ENCODE measurements at regions not wholly inside any gene's neighbourhood (a gene's known extent, or its start where the extent isn't known, plus 50 kb on each side); places are given as distances from the start of the nearest gene placed in this dataset.

GRCh38 chr9:726005-726404, 115.5 kb upstream of the DMRT1 start:
- no peak overlapping the region for H3K4me2 ChIP-seq (ENCODE audit: low read length)
- no peak overlapping the region for H2AK5ac ChIP-seq (ENCODE audit: low read length)
- no peak overlapping the region for H3K23ac ChIP-seq (ENCODE audit: low read length)
- no peak overlapping the region for H3K14ac ChIP-seq (ENCODE audit: low read length)
- no peak overlapping the region for H3K4ac ChIP-seq (ENCODE audit: low read depth, low read length)
- peaks cover 12 to 23% of the 10 kb centered on the region in 2 experiments for H3K4me1 ChIP-seq (ENCODE audit: control insufficient read depth in 1 of 2, insufficient read depth in 2 of 2, low read length in 2 of 2)
- H4K12ac ChIP-seq (ENCODE audit: low read depth, low read length): no peak overlapping the region
- no peak overlapping the region for H3K9ac ChIP-seq (ENCODE audit: low read length)
- H3K27me3 ChIP-seq (ENCODE audit: insufficient read depth, low read length): no peaks in the 10 kb centered on the region
- H3K9me3 ChIP-seq (ENCODE audit: insufficient read depth, low read depth, low read length): no peaks in the 10 kb centered on the region
- H4K8ac ChIP-seq (ENCODE audit: low read depth, low read length): no peak overlapping the region
- H3K36me3 ChIP-seq (ENCODE audit: control insufficient read depth in 1 of 2, insufficient read depth in 2 of 2, low read length in 2 of 2): peaks cover 16 to 36% of the 10 kb centered on the region in 2 experiments
- no peak overlapping the region for H2BK12ac ChIP-seq (ENCODE audit: low read length)
- H4K91ac ChIP-seq (ENCODE audit: low read depth, low read length): peak overlapping the region; percentile 33
- H2AFZ ChIP-seq (ENCODE audit: insufficient read depth, low read length, poor library complexity): no peak overlapping the region
- H3K4me3 ChIP-seq (ENCODE audit: low read depth, low read length): no peak overlapping the region
- H2BK120ac ChIP-seq (ENCODE audit: insufficient read depth, low read length, poor library complexity): no peak overlapping the region
- H3K27ac ChIP-seq (ENCODE audit: low read depth, low read length): peak overlapping the region; percentile 1
- H3K79me1 ChIP-seq (ENCODE audit: low read length): peaks cover 17% of the 10 kb centered on the region
- peak overlapping the region; percentile 23 for H3K18ac ChIP-seq (ENCODE audit: low read length)
- WGBS (ENCODE audit: extremely low coverage, insufficient coverage, insufficient read length): no CpG with 5 or more reads among the region's 4 CpGs
- no peak for DNase-seq
- H3K79me2 ChIP-seq (ENCODE audit: control insufficient read depth, insufficient read depth, low read length, poor library complexity): peaks cover 4% of the 10 kb centered on the region
- H2BK5ac ChIP-seq (ENCODE audit: low read depth, low read length, poor library complexity): no peak overlapping the region

GRCh38 chr9:727767-728166, 113.7 kb upstream of the DMRT1 start:
- no peak overlapping the region for H3K4me3 ChIP-seq (ENCODE audit: low read depth, low read length)
- no peak overlapping the region for H2BK120ac ChIP-seq (ENCODE audit: insufficient read depth, low read length, poor library complexity)
- H3K4me1 ChIP-seq (ENCODE audit: control insufficient read depth in 1 of 2, insufficient read depth in 2 of 2, low read length in 2 of 2): peaks cover 12 to 20% of the 10 kb centered on the region in 2 experiments
- H3K4me2 ChIP-seq (ENCODE audit: low read length): no peak overlapping the region
- H3K27ac ChIP-seq (ENCODE audit: low read depth, low read length): peak overlapping the region; percentile 63
- DNase-seq: peak; percentile 15 to 72
- no peak overlapping the region for H3K14ac ChIP-seq (ENCODE audit: low read length)
- no peaks in the 10 kb centered on the region for H3K27me3 ChIP-seq (ENCODE audit: insufficient read depth, low read length)
- no peak overlapping the region for H2AK5ac ChIP-seq (ENCODE audit: low read length)
- peaks cover 15% of the 10 kb centered on the region for H3K79me1 ChIP-seq (ENCODE audit: low read length)
- no peak overlapping the region for H4K8ac ChIP-seq (ENCODE audit: low read depth, low read length)
- H2AFZ ChIP-seq (ENCODE audit: insufficient read depth, low read length, poor library complexity): no peak overlapping the region
- no peak overlapping the region for H2BK12ac ChIP-seq (ENCODE audit: low read length)
- no peak overlapping the region for H3K9ac ChIP-seq (ENCODE audit: low read length)
- no peak overlapping the region for H4K12ac ChIP-seq (ENCODE audit: low read depth, low read length)
- no peak overlapping the region for H2BK5ac ChIP-seq (ENCODE audit: low read depth, low read length, poor library complexity)
- H3K9me3 ChIP-seq (ENCODE audit: insufficient read depth, low read depth, low read length): no peaks in the 10 kb centered on the region
- peak overlapping the region; percentile 93 for H4K91ac ChIP-seq (ENCODE audit: low read depth, low read length)
- peaks cover 20 to 39% of the 10 kb centered on the region in 2 experiments for H3K36me3 ChIP-seq (ENCODE audit: control insufficient read depth in 1 of 2, insufficient read depth in 2 of 2, low read length in 2 of 2)
- H3K23ac ChIP-seq (ENCODE audit: low read length): no peak overlapping the region
- no CpG with 5 or more reads among the region's 1 CpG for WGBS (ENCODE audit: extremely low coverage, insufficient coverage, insufficient read length)
- H3K4ac ChIP-seq (ENCODE audit: low read depth, low read length): peak overlapping the region; percentile 95
- H3K18ac ChIP-seq (ENCODE audit: low read length): no peak overlapping the region
- peaks cover 4% of the 10 kb centered on the region for H3K79me2 ChIP-seq (ENCODE audit: control insufficient read depth, insufficient read depth, low read length, poor library complexity)

- no peak overlapping the region for H2AFZ ChIP-seq (ENCODE audit: insufficient read depth, low read length, poor library complexity)
- peak overlapping the region; percentile 63 for H3K27ac ChIP-seq (ENCODE audit: low read depth, low read length)
- H3K36me3 ChIP-seq (ENCODE audit: control insufficient read depth in 1 of 2, insufficient read depth in 2 of 2, low read length in 2 of 2): peaks cover 22 to 35% of the 10 kb centered on the region in 2 experiments
- no peak for DNase-seq
- peak overlapping the region; percentile 71 for H3K14ac ChIP-seq (ENCODE audit: low read length)
- H3K9ac ChIP-seq (ENCODE audit: low read length): no peak overlapping the region
- H3K79me1 ChIP-seq (ENCODE audit: low read length): peaks cover 14% of the 10 kb centered on the region
- peak overlapping the region; percentile 86 for H3K18ac ChIP-seq (ENCODE audit: low read length)
- H4K91ac ChIP-seq (ENCODE audit: low read depth, low read length): peak overlapping the region; percentile 93
- H2BK5ac ChIP-seq (ENCODE audit: low read depth, low read length, poor library complexity): peak overlapping the region; percentile 52
- peak overlapping the region; percentile 54 for H2BK12ac ChIP-seq (ENCODE audit: low read length)
- no peak overlapping the region for H3K4me3 ChIP-seq (ENCODE audit: low read depth, low read length)
- peaks cover 4% of the 10 kb centered on the region for H3K79me2 ChIP-seq (ENCODE audit: control insufficient read depth, insufficient read depth, low read length, poor library complexity)
- H2BK120ac ChIP-seq (ENCODE audit: insufficient read depth, low read length, poor library complexity): peak overlapping the region; percentile 53
- H3K23ac ChIP-seq (ENCODE audit: low read length): no peak overlapping the region
- no peak overlapping the region for H3K4me2 ChIP-seq (ENCODE audit: low read length)
- H4K8ac ChIP-seq (ENCODE audit: low read depth, low read length): peak overlapping the region; percentile 32
- no peaks in the 10 kb centered on the region for H3K9me3 ChIP-seq (ENCODE audit: insufficient read depth, low read depth, low read length)
- H3K27me3 ChIP-seq (ENCODE audit: insufficient read depth, low read length): no peaks in the 10 kb centered on the region
- no peak overlapping the region for H4K12ac ChIP-seq (ENCODE audit: low read depth, low read length)
- peaks cover 12 to 13% of the 10 kb centered on the region in 2 experiments for H3K4me1 ChIP-seq (ENCODE audit: control insufficient read depth in 1 of 2, insufficient read depth in 2 of 2, low read length in 2 of 2)
- H2AK5ac ChIP-seq (ENCODE audit: low read length): peak overlapping the region; percentile 92
- H3K4ac ChIP-seq (ENCODE audit: low read depth, low read length): peak overlapping the region; percentile 95
- WGBS (ENCODE audit: extremely low coverage, insufficient coverage, insufficient read length): no CpG with 5 or more reads among the region's 2 CpGs
These were observed 113.0 kb upstream of the DMRT1 start for GRCh38 chr9:728535-728934.

GRCh38 chr9:731474-731873, 110.0 kb upstream of the DMRT1 start:
- DNase-seq: no peak
- no peak overlapping the region for H3K4ac ChIP-seq (ENCODE audit: low read depth, low read length)
- H3K9me3 ChIP-seq (ENCODE audit: insufficient read depth, low read depth, low read length): peaks cover 1% of the 10 kb centered on the region
- WGBS (ENCODE audit: extremely low coverage, insufficient coverage, insufficient read length): no CpG with 5 or more reads among the region's 8 CpGs
- H2BK5ac ChIP-seq (ENCODE audit: low read depth, low read length, poor library complexity): no peak overlapping the region
- H3K9ac ChIP-seq (ENCODE audit: low read length): no peak overlapping the region
- no peak overlapping the region for H2AK5ac ChIP-seq (ENCODE audit: low read length)
- H3K4me3 ChIP-seq (ENCODE audit: low read depth, low read length): no peak overlapping the region
- H4K12ac ChIP-seq (ENCODE audit: low read depth, low read length): no peak overlapping the region
- no peak overlapping the region for H3K27ac ChIP-seq (ENCODE audit: low read depth, low read length)
- H3K4me1 ChIP-seq (ENCODE audit: control insufficient read depth in 1 of 2, insufficient read depth in 2 of 2, low read length in 2 of 2): peaks cover 5 to 6% of the 10 kb centered on the region in 2 experiments
- H3K18ac ChIP-seq (ENCODE audit: low read length): peak overlapping the region; percentile 29
- peaks cover 38 to 58% of the 10 kb centered on the region in 2 experiments for H3K36me3 ChIP-seq (ENCODE audit: control insufficient read depth in 1 of 2, insufficient read depth in 2 of 2, low read length in 2 of 2)
- no peak overlapping the region for H4K91ac ChIP-seq (ENCODE audit: low read depth, low read length)
- no peak overlapping the region for H2BK120ac ChIP-seq (ENCODE audit: insufficient read depth, low read length, poor library complexity)
- H3K79me2 ChIP-seq (ENCODE audit: control insufficient read depth, insufficient read depth, low read length, poor library complexity): no peaks in the 10 kb centered on the region
- H4K8ac ChIP-seq (ENCODE audit: low read depth, low read length): no peak overlapping the region
- H2BK12ac ChIP-seq (ENCODE audit: low read length): no peak overlapping the region
- no peaks in the 10 kb centered on the region for H3K27me3 ChIP-seq (ENCODE audit: insufficient read depth, low read length)
- H3K23ac ChIP-seq (ENCODE audit: low read length): no peak overlapping the region
- H3K79me1 ChIP-seq (ENCODE audit: low read length): peaks cover 10% of the 10 kb centered on the region
- H2AFZ ChIP-seq (ENCODE audit: insufficient read depth, low read length, poor library complexity): no peak overlapping the region
- no peak overlapping the region for H3K14ac ChIP-seq (ENCODE audit: low read length)
- no peak overlapping the region for H3K4me2 ChIP-seq (ENCODE audit: low read length)

Measured in trophoblast cell (in vitro differentiated cells and primary cell).